Neural cell (in vitro differentiated cells): ENCODE measurements at regions not wholly inside any gene's neighbourhood (a gene's known extent, or its start where the extent isn't known, plus 50 kb on each side); places are given as distances from the start of the nearest gene placed in this dataset.

ENCODE experiments used
- H2AFZ ChIP-seq: fragments of 200-600, 300-800 bp; sonication (generic), shearing (Covaris generic); 2 replicates; pipeline ENCODE4 v1.6.0; 2014; ENCODE audit warnings: low read depth, mild to moderate bottlenecking, antibody characterized with exemption, low read length, moderate library complexity
- H3F3A ChIP-seq: fragments of 200-600 bp; shearing (Covaris generic); 2 replicates; pipeline ENCODE4 v1.6.1; 2016; ENCODE audit warnings: mild to moderate bottlenecking, moderate library complexity, mixed read lengths, antibody characterized with exemption, low read length; ENCODE audit not compliant: insufficient read depth, poor library complexity, severe bottlenecking
- H3K27ac ChIP-seq: fragments of 200-600, 300-800 bp; sonication (generic), shearing (Covaris generic); 2 replicates; pipeline ENCODE4 v1.5.1; 2014; ENCODE audit warnings: mild to moderate bottlenecking, low read length, moderate library complexity
- H3K27me3 ChIP-seq: fragments of 300-800, 200-600 bp; sonication (generic), shearing (Covaris generic); 2 replicates; pipeline ENCODE4 v1.6.0; 2014; ENCODE audit warnings: mild to moderate bottlenecking, low read depth, low read length, moderate library complexity; ENCODE audit not compliant: insufficient read depth
- H3K36me3 ChIP-seq: fragments of 300-800, 200-600 bp; sonication (generic), shearing (Covaris generic); 2 replicates; pipeline ENCODE4 v1.5.1; 2014; ENCODE audit warnings: mild to moderate bottlenecking, antibody characterized with exemption, low read length, moderate library complexity; ENCODE audit not compliant: insufficient read depth
- H3K4me2 ChIP-seq: fragments of 300-800, 200-600 bp; sonication (generic), shearing (Covaris generic); 2 replicates; pipeline ENCODE4 v1.6.0; 2014; ENCODE audit warnings: mild to moderate bottlenecking, low read length
- H3K4me3 ChIP-seq: fragments of 300-800, 200-600 bp; sonication (generic), shearing (Covaris generic); 2 replicates; pipeline ENCODE4 v1.5.1; 2014; ENCODE audit warnings: mild to moderate bottlenecking, low read length, moderate library complexity
- H3K79me2 ChIP-seq: fragments of 200-600 bp; shearing (Covaris generic); replicated peaks from 2 replicates; pipeline ENCODE4 v1.6.0; 2014; ENCODE audit warnings: mild to moderate bottlenecking, low read length, moderate library complexity; ENCODE audit not compliant: insufficient read depth
- H3K9ac ChIP-seq: fragments of 300-800, 200-600 bp; sonication (generic), shearing (Covaris generic); 2 replicates; pipeline ENCODE4 v1.6.1; 2016; ENCODE audit warnings: mild to moderate bottlenecking, low read length, mixed read lengths
- H3K9me2 ChIP-seq: fragments of 200-600 bp; shearing (Covaris generic); 2 replicates; pipeline ENCODE4 v1.6.1; 2016; ENCODE audit warnings: mild to moderate bottlenecking, low read length, mixed read lengths; ENCODE audit not compliant: insufficient read depth
- H3K9me3 ChIP-seq: fragments of 200-600, 300-800 bp; sonication (generic), shearing (Covaris generic); 2 replicates; pipeline ENCODE4 v1.6.1; 2016; ENCODE audit warnings: mild to moderate bottlenecking, mixed run types, low read length, moderate library complexity, mixed read lengths
- H4K20me1 ChIP-seq: fragments of 200-600 bp; shearing (Covaris generic); 2 replicates; pipeline ENCODE4 v1.6.1; 2016; ENCODE audit warnings: mild to moderate bottlenecking, mixed run types; ENCODE audit not compliant: insufficient read depth
- EP300 ChIP-seq: fragments of 450-650 bp; conservative IDR thresholded peaks from 2 replicates; pipeline ENCODE4 v1.6.1; 2014; ENCODE audit warnings: antibody characterized with exemption, mild to moderate bottlenecking, moderate library complexity; ENCODE audit not compliant: poor library complexity, severe bottlenecking
- EZH2 ChIP-seq: fragments of 200-600, 300-800 bp; shearing (Covaris generic), sonication (generic); IDR thresholded peaks from 2 replicates; pipeline ENCODE4 v1.6.1; 2014; ENCODE audit warnings: antibody characterized with exemption, low read length, borderline replicate concordance, mild to moderate bottlenecking; ENCODE audit not compliant: insufficient read depth, poor library complexity, severe bottlenecking
- MXI1 ChIP-seq: fragments of 450-650 bp; conservative IDR thresholded peaks from 2 replicates; pipeline ENCODE4 v1.6.1; 2014; ENCODE audit warnings: antibody characterized with exemption, mild to moderate bottlenecking; ENCODE audit not compliant: poor library complexity, severe bottlenecking
- POLR2AphosphoS5 ChIP-seq: IDR thresholded peaks from 2 replicates; pipeline ENCODE4 v1.6.1; 2012
- RAD21 ChIP-seq: fragments of 450-650 bp; conservative IDR thresholded peaks from 2 replicates; pipeline ENCODE4 v1.6.1; 2014; ENCODE audit warnings: antibody characterized with exemption, mild to moderate bottlenecking, moderate library complexity
- SMC3 ChIP-seq: fragments of 450-650 bp; conservative IDR thresholded peaks from 2 replicates; pipeline ENCODE4 v1.6.1; 2014; ENCODE audit warnings: antibody characterized with exemption, mild to moderate bottlenecking, moderate library complexity; ENCODE audit not compliant: poor library complexity
- TAF1 ChIP-seq: IDR thresholded peaks from 2 replicates; pipeline ENCODE4 v1.6.1; 2012; ENCODE audit warnings: low read depth
- TF ChIP-seq, protein P1 (sequence below): IDR thresholded peaks from 2 replicates; pipeline ENCODE4 v1.6.1; 2012; ENCODE audit warnings: borderline replicate concordance
- TF ChIP-seq, protein P2 (sequence below): fragments of 450-650 bp; IDR thresholded peaks from 2 replicates; pipeline ENCODE4 v1.5.1; 2014; ENCODE audit warnings: antibody characterized with exemption, mild to moderate bottlenecking, moderate library complexity; ENCODE audit not compliant: poor library complexity, severe bottlenecking

GRCh38 chr13:85486663-85487062, 312.6 kb downstream of the SLITRK6 start:
- Histone ChIP-seq H3K27me3 (no peaks in the 10 kb centered on the region), H3K9me3 (no peaks in the 10 kb centered on the region), H3F3A (no peaks in the 10 kb centered on the region), H4K20me1 (no peaks in the 10 kb centered on the region), H3K4me2 (no peak overlapping the region), H3K79me2 (no peaks in the 10 kb centered on the region), H3K4me3 (no peak overlapping the region), H3K9me2 (no peaks in the 10 kb centered on the region), H3K36me3 (no peaks in the 10 kb centered on the region), H3K9ac (no peak overlapping the region), H3K27ac (no peak overlapping the region), H2AFZ (no peak overlapping the region)
- TF ChIP-seq EP300: no peak
- TF ChIP-seq TAF1: no peak
- TF ChIP-seq SMC3: no peak
- TF ChIP-seq, protein P1, sequence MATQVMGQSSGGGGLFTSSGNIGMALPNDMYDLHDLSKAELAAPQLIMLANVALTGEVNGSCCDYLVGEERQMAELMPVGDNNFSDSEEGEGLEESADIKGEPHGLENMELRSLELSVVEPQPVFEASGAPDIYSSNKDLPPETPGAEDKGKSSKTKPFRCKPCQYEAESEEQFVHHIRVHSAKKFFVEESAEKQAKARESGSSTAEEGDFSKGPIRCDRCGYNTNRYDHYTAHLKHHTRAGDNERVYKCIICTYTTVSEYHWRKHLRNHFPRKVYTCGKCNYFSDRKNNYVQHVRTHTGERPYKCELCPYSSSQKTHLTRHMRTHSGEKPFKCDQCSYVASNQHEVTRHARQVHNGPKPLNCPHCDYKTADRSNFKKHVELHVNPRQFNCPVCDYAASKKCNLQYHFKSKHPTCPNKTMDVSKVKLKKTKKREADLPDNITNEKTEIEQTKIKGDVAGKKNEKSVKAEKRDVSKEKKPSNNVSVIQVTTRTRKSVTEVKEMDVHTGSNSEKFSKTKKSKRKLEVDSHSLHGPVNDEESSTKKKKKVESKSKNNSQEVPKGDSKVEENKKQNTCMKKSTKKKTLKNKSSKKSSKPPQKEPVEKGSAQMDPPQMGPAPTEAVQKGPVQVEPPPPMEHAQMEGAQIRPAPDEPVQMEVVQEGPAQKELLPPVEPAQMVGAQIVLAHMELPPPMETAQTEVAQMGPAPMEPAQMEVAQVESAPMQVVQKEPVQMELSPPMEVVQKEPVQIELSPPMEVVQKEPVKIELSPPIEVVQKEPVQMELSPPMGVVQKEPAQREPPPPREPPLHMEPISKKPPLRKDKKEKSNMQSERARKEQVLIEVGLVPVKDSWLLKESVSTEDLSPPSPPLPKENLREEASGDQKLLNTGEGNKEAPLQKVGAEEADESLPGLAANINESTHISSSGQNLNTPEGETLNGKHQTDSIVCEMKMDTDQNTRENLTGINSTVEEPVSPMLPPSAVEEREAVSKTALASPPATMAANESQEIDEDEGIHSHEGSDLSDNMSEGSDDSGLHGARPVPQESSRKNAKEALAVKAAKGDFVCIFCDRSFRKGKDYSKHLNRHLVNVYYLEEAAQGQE: no peak
- TF ChIP-seq EZH2: no peak
- TF ChIP-seq, protein P2, sequence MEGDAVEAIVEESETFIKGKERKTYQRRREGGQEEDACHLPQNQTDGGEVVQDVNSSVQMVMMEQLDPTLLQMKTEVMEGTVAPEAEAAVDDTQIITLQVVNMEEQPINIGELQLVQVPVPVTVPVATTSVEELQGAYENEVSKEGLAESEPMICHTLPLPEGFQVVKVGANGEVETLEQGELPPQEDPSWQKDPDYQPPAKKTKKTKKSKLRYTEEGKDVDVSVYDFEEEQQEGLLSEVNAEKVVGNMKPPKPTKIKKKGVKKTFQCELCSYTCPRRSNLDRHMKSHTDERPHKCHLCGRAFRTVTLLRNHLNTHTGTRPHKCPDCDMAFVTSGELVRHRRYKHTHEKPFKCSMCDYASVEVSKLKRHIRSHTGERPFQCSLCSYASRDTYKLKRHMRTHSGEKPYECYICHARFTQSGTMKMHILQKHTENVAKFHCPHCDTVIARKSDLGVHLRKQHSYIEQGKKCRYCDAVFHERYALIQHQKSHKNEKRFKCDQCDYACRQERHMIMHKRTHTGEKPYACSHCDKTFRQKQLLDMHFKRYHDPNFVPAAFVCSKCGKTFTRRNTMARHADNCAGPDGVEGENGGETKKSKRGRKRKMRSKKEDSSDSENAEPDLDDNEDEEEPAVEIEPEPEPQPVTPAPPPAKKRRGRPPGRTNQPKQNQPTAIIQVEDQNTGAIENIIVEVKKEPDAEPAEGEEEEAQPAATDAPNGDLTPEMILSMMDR: no peak
- no peak for TF ChIP-seq POLR2AphosphoS5
- no peak for TF ChIP-seq MXI1
- no peak for TF ChIP-seq RAD21

DNA sequence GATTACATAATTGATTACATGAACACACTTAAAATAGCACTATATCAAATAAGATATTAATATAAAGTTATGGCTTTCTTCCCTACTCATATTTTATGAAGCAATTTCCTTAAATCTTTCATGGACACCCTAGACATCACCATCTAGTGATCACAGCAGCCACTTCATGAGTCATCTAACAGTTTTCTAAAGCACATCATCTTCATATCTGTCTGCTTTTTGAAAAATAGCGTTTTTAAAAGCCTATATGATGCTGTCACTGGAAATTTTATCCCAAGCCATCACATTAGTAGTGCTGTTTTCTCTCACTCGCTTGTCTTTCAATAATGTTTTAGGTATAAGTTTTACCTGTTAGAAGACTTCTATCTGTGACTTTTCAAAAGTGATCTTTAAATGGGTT, 326.1 kb downstream of the SLITRK6 start:
- H3K27me3 ChIP-seq: no peaks in the 10 kb centered on the region
- H2AFZ ChIP-seq: no peak overlapping the region
- H3K4me2 ChIP-seq: no peak overlapping the region
- H3K27ac ChIP-seq: no peak overlapping the region
- no peaks in the 10 kb centered on the region for H3K9me3 ChIP-seq
- no peaks in the 10 kb centered on the region for H3K79me2 ChIP-seq
- H3K9me2 ChIP-seq: no peaks in the 10 kb centered on the region
- no peak for TF ChIP-seq RAD21
- no peak for TF ChIP-seq EZH2
- TF ChIP-seq MXI1: no peak
- TF ChIP-seq, protein P1: no peak
- TF ChIP-seq POLR2AphosphoS5: no peak
- no peak for TF ChIP-seq EP300
- no peak for TF ChIP-seq SMC3
- TF ChIP-seq, protein P2: no peak
- TF ChIP-seq TAF1: no peak
- H3K9ac ChIP-seq: no peak overlapping the region
- H4K20me1 ChIP-seq: no peaks in the 10 kb centered on the region
- no peak overlapping the region for H3K4me3 ChIP-seq
- H3F3A ChIP-seq: no peaks in the 10 kb centered on the region
- H3K36me3 ChIP-seq: no peaks in the 10 kb centered on the region
